HFFc6 (cell line): ENCODE measurements at regions not wholly inside any gene's neighbourhood (a gene's known extent, or its start where the extent isn't known, plus 50 kb on each side); places are given as distances from the start of the nearest gene placed in this dataset.

Source experiments
- DNase-seq: peaks from one replicate; pipeline ENCODE4 v3.0.0-alpha.2; 2018
- H3K27ac Mint-ChIP-seq: 2 replicates; pipeline ENCODE4 v1.8.0; 2020; ENCODE audit warnings: mild to moderate bottlenecking, mixed read lengths
- H3K27me3 Mint-ChIP-seq: 2 replicates; pipeline ENCODE4 v1.8.0; 2021; ENCODE audit warnings: mild to moderate bottlenecking, moderate library complexity, mixed read lengths; ENCODE audit not compliant: insufficient read depth
- H3K36me3 Mint-ChIP-seq: 2 replicates; pipeline ENCODE4 v1.8.0; 2021; ENCODE audit warnings: low read depth, mixed read lengths
- H3K4me1 Mint-ChIP-seq: 2 replicates; pipeline ENCODE4 v1.8.0; 2020; ENCODE audit warnings: low read depth, mixed read lengths
- H3K4me3 Mint-ChIP-seq: 2 replicates; pipeline ENCODE4 v1.8.0; 2020; ENCODE audit warnings: mild to moderate bottlenecking, moderate library complexity, mixed read lengths
- H3K9me3 Mint-ChIP-seq: 2 replicates; pipeline ENCODE4 v1.8.0; 2020; ENCODE audit warnings: mild to moderate bottlenecking, mixed read lengths
- TF ChIP-seq, protein P1 (sequence below): fragments of 200-600 bp; sonication (generic); IDR thresholded peaks from 2 replicates; pipeline ENCODE4 v1.5.0; 2021; ENCODE audit warnings: antibody characterized with exemption, mild to moderate bottlenecking

DNA sequence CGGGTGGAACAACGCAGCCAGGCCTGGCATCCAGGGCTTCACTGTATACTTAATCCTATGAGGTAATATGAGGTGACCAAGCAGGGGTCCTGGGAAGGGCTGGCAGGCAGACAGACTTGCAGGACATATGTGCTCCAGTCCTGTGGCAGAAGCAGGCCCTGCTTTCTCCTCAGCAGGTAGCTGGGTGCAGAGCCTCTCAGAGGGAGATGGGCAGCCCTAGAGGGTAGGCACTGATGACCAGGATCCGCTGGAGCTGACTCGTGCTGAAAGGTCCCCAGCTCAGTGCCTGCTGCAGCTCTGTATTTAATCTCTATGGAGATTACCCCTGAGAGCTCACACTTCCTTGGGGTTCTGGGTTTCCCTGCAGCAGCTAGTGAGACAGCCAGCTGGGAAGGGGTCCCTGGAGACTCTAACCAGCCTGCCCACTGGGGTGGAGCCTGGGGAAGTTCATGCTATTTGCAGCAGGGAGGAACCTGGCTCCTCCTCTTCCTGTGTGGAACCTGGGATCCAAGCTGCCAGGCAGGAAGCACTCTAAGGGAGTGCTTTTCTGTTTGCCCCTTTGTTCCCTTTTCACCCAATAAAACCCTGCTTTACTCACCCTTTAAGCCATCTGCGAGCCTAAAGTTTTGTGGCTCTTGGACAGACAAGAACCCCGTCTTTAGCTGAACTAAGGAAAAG, 339.2 kb downstream of the DCAF12L2 start:
- Mint-ChIP-seq H3K9me3 (peaks cover 26% of the 10 kb centered on the region), H3K27ac (no peak overlapping the region), H3K36me3 (no peaks in the 10 kb centered on the region), H3K4me3 (no peak overlapping the region), H3K4me1 (no peaks in the 10 kb centered on the region), H3K27me3 (no peaks in the 10 kb centered on the region; the same call in 1 of the 2 replicates)
- no peak for DNase-seq
- TF ChIP-seq, protein P1, sequence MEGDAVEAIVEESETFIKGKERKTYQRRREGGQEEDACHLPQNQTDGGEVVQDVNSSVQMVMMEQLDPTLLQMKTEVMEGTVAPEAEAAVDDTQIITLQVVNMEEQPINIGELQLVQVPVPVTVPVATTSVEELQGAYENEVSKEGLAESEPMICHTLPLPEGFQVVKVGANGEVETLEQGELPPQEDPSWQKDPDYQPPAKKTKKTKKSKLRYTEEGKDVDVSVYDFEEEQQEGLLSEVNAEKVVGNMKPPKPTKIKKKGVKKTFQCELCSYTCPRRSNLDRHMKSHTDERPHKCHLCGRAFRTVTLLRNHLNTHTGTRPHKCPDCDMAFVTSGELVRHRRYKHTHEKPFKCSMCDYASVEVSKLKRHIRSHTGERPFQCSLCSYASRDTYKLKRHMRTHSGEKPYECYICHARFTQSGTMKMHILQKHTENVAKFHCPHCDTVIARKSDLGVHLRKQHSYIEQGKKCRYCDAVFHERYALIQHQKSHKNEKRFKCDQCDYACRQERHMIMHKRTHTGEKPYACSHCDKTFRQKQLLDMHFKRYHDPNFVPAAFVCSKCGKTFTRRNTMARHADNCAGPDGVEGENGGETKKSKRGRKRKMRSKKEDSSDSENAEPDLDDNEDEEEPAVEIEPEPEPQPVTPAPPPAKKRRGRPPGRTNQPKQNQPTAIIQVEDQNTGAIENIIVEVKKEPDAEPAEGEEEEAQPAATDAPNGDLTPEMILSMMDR: no peak

GRCh38 chrX:125846271-125846670, 319.8 kb downstream of the DCAF12L2 start:
- Mint-ChIP-seq H3K27me3 (no peaks in the 10 kb centered on the region), H3K27ac (no peak overlapping the region), H3K36me3 (no peaks in the 10 kb centered on the region), H3K9me3 (no peaks in the 10 kb centered on the region), H3K4me1 (no peaks in the 10 kb centered on the region), H3K4me3 (no peak overlapping the region)
- TF ChIP-seq, protein P1: no peak
- DNase-seq: no peak

GRCh38 chrX:125850693-125851092, 315.4 kb downstream of the DCAF12L2 start:
- Mint-ChIP-seq H3K27me3 (no peaks in the 10 kb centered on the region), H3K36me3 (no peaks in the 10 kb centered on the region), H3K4me3 (no peak overlapping the region), H3K4me1 (no peaks in the 10 kb centered on the region), H3K9me3 (no peaks in the 10 kb centered on the region), H3K27ac (no peak overlapping the region)
- no peak for DNase-seq
- TF ChIP-seq, protein P1: no peak

DNA sequence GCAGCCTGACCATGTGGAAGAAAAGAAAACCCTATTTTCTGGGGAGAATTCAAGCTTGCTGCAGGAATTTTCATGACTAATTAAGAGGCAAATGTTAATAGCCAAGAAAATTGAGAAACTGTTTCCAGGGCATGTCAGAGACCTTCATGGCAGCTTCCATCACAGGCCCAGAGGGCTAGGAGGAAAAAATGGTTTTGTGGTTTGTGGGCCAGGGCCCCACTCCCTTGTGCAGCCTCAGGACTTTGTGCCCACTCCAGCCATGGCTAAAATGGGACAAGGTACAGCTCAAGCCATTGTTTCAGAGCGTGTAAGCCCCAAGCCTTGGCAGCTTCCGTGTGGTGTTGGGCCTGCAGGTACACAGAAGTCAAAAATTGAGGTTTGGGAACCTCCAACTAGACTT, 282.9 kb downstream of the DCAF12L2 start:
- peaks cover 15% of the 10 kb centered on the region for H3K9me3 Mint-ChIP-seq
- no peaks in the 10 kb centered on the region for H3K27me3 Mint-ChIP-seq
- H3K36me3 Mint-ChIP-seq: no peaks in the 10 kb centered on the region
- no peak for DNase-seq
- TF ChIP-seq, protein P1: no peak
- H3K4me1 Mint-ChIP-seq: no peaks in the 10 kb centered on the region
- H3K27ac Mint-ChIP-seq: no peak overlapping the region
- H3K4me3 Mint-ChIP-seq: no peak overlapping the region

DNA sequence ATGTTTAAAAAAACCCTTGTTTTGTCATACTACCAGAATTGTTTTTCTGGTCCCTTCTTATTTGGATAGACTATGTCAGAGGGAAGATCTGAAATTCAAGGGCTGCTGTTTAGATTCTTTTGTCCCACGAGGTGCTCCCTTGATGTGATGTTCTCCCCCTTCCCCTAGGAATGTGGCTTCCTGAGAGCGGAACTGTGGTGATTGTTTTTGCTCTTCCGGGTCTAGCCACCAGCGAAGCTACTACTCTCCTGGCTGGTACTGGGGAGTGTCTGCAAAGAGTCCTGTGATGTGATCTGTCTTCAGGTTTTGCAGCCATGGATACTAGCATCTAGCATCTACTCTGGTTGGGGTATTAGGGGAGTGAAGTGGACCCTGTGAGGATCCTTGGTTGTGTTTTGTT, 271.1 kb downstream of the DCAF12L2 start:
- Mint-ChIP-seq H3K36me3 (no peaks in the 10 kb centered on the region), H3K27ac (no peak overlapping the region), H3K4me1 (no peaks in the 10 kb centered on the region), H3K4me3 (no peak overlapping the region), H3K27me3 (no peaks in the 10 kb centered on the region), H3K9me3 (peaks cover 12% of the 10 kb centered on the region; the same call in 1 of the 2 replicates)
- DNase-seq: no peak
- TF ChIP-seq, protein P1: no peak
